ENCODE measurements at regions not wholly inside any gene's neighbourhood (a gene's known extent, or its start where the extent isn't known, plus 50 kb on each side); places are given as distances from the start of the nearest gene placed in this dataset.

DNA sequence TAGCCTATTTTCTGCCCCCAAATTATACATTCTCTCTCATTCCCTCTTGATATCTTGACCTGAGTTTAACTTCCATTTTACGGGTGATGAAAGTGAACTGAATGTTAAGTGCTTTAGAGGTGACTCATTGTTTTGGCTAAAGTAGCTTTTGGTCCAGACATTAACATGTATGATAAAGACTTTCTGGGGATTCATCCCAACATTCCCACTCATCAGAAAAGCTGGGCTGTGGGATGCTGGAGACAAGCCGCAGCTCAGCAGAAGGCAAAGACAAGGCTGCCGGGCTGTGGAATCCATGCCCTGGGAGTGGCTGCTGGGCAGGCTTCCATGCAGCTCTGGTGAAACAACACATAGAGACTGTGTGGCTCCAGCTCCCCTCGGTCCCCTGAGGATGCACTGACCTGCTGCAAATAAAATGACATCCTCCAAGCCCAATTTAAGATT, 89.9 kb upstream of the SYNDIG1 start:
- no peak for TF ChIP-seq ZBTB7A (IDR thresholded peaks at IDR 0.05; ENCODE audit: low read depth)

DNA sequence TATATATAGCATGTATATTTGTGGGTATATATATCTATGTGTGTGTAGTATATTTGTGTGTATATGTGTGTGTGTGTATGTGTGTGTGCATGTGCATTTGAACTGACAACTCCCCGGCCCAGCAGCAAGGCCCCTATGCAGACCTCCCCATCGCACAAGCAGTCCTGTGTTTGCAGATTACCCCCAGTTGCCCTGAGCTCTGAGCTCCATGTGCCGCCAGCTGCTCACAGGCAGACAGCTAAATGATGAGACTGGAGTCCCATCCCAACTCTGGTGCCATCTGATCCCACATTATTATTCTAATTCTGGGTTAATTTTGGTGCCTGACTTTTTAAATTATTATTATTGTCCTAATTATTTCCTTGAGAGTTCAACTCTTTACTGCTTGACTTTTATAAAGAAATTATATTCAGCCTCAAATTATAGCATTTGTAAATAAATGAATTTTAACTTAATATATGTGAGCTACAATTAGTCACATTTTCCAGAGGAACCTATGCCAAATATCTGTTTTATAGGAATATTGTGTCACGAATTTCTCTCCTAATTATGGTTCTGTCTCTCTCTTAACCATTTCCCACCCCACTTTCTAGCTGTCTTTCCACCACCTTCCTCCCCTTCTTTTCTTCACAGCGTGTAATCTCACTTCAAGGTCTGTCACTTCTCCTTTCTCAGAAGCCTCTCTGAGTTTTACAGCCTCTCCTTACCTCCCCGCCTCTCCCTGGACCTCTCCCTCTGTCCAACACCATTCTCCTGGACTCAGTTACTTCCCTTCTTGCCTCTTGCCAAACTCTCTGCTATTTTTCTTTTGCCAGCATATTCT, 90.6 kb upstream of the SYNDIG1 start:
- no peak for TF ChIP-seq TCF12 (IDR thresholded peaks at IDR 0.05; ENCODE audit: low read depth)
- TF ChIP-seq FOXM1 (IDR thresholded peaks at IDR 0.05; ENCODE audit: borderline replicate concordance, low read depth): no peak
- no peak for TF ChIP-seq YY1 (IDR thresholded peaks at IDR 0.05; ENCODE audit: low read depth)
- no peak for TF ChIP-seq ZBTB7A (IDR thresholded peaks at IDR 0.05; ENCODE audit: low read depth)
- TF ChIP-seq TEAD4 (IDR thresholded peaks at IDR 0.05): no peak
- TF ChIP-seq NFIC (IDR thresholded peaks at IDR 0.05): no peak
- TF ChIP-seq, protein P1, sequence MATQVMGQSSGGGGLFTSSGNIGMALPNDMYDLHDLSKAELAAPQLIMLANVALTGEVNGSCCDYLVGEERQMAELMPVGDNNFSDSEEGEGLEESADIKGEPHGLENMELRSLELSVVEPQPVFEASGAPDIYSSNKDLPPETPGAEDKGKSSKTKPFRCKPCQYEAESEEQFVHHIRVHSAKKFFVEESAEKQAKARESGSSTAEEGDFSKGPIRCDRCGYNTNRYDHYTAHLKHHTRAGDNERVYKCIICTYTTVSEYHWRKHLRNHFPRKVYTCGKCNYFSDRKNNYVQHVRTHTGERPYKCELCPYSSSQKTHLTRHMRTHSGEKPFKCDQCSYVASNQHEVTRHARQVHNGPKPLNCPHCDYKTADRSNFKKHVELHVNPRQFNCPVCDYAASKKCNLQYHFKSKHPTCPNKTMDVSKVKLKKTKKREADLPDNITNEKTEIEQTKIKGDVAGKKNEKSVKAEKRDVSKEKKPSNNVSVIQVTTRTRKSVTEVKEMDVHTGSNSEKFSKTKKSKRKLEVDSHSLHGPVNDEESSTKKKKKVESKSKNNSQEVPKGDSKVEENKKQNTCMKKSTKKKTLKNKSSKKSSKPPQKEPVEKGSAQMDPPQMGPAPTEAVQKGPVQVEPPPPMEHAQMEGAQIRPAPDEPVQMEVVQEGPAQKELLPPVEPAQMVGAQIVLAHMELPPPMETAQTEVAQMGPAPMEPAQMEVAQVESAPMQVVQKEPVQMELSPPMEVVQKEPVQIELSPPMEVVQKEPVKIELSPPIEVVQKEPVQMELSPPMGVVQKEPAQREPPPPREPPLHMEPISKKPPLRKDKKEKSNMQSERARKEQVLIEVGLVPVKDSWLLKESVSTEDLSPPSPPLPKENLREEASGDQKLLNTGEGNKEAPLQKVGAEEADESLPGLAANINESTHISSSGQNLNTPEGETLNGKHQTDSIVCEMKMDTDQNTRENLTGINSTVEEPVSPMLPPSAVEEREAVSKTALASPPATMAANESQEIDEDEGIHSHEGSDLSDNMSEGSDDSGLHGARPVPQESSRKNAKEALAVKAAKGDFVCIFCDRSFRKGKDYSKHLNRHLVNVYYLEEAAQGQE (IDR thresholded peaks at IDR 0.05; ENCODE audit: low read depth): no peak
- no peak for TF ChIP-seq RAD21 (IDR thresholded peaks at IDR 0.05; ENCODE audit: low read depth)
- no peak for TF ChIP-seq TAF1 (IDR thresholded peaks at IDR 0.05; ENCODE audit: low read depth)
- TF ChIP-seq CREB1 (IDR thresholded peaks at IDR 0.05; ENCODE audit: low read depth): no peak
- TF ChIP-seq, protein P2, sequence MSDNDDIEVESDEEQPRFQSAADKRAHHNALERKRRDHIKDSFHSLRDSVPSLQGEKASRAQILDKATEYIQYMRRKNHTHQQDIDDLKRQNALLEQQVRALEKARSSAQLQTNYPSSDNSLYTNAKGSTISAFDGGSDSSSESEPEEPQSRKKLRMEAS (IDR thresholded peaks at IDR 0.05): no peak
- TF ChIP-seq CEBPB (IDR thresholded peaks at IDR 0.05): no peak
- no peak for TF ChIP-seq EGR1 (IDR thresholded peaks at IDR 0.05)
- TF ChIP-seq EP300 (IDR thresholded peaks at IDR 0.05; ENCODE audit: borderline replicate concordance): no peak
- TF ChIP-seq, protein P3, sequence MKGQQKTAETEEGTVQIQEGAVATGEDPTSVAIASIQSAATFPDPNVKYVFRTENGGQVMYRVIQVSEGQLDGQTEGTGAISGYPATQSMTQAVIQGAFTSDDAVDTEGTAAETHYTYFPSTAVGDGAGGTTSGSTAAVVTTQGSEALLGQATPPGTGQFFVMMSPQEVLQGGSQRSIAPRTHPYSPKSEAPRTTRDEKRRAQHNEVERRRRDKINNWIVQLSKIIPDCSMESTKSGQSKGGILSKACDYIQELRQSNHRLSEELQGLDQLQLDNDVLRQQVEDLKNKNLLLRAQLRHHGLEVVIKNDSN (IDR thresholded peaks at IDR 0.05): no peak

DNA sequence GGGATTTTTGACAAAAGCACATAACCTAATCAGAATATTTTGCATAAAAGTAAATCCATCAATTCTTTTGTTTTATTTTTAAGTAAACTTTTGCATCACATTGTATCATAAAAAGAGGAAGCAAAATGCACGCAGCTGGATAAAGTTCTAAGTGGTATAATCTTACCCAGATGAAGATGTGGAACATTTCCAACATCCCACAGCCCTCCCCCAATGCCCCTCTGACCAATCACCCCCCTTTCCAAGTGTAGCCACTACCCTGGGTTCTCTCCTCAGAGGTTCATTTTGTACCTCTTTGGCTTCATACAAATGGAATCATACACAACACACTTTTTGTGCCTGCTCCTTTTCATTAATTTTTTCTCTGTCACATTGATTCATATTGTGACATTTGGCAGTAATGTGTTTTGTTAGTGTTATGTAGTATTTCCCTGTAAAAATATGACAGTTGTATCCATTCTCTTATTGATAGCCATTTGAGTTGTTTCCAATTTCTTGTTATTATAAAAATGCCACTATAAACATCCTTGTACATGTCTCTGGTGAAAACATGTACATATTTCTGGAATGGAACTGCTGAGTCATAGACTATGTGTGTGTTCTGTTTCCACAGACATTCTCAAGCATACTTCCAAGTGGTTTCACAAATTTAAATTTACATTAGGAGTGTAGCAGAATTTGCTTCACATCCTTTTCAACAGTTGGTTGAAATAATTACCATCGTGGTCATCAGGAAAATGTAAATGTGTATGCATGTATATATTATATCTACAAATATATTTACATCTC, 92.9 kb upstream of the SYNDIG1 start:
- TF ChIP-seq CREB1 (IDR thresholded peaks at IDR 0.05; ENCODE audit: low read depth): no peak
- TF ChIP-seq EGR1 (IDR thresholded peaks at IDR 0.05): no peak
- TF ChIP-seq TAF1 (IDR thresholded peaks at IDR 0.05; ENCODE audit: low read depth): no peak
- TF ChIP-seq CEBPB (IDR thresholded peaks at IDR 0.05): no peak
- TF ChIP-seq, protein P3 (IDR thresholded peaks at IDR 0.05): no peak
- no peak for TF ChIP-seq TCF12 (IDR thresholded peaks at IDR 0.05; ENCODE audit: low read depth)
- TF ChIP-seq NFIC (IDR thresholded peaks at IDR 0.05): no peak
- no peak for TF ChIP-seq FOXM1 (IDR thresholded peaks at IDR 0.05; ENCODE audit: borderline replicate concordance, low read depth)
- TF ChIP-seq TEAD4 (IDR thresholded peaks at IDR 0.05): no peak
- no peak for TF ChIP-seq YY1 (IDR thresholded peaks at IDR 0.05; ENCODE audit: low read depth)
- TF ChIP-seq RAD21 (IDR thresholded peaks at IDR 0.05; ENCODE audit: low read depth): no peak
- TF ChIP-seq, protein P2 (IDR thresholded peaks at IDR 0.05): no peak
- TF ChIP-seq EP300 (IDR thresholded peaks at IDR 0.05; ENCODE audit: borderline replicate concordance): no peak
- no peak for TF ChIP-seq ZBTB7A (IDR thresholded peaks at IDR 0.05; ENCODE audit: low read depth)
- TF ChIP-seq, protein P1 (IDR thresholded peaks at IDR 0.05; ENCODE audit: low read depth): no peak

DNA sequence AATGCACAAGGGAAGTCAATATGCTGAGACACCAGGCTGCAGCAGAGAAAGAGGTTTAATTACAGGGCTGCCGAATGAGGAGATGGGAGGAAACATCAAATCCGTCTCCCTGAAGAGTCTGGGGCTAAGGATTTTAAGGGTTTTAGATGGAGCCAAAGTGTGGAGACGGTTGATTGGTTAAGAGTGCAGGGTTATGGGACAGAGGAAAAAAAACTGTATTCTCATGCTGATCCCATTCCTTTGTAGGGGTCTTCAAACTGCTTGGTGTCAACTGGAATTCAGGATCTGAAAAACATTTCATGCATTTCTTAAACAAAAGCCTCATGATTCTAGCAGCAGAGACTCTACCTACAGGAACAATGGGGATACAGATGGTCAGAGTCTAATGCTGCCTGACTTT, 96.1 kb upstream of the SYNDIG1 start:
- no peak for TF ChIP-seq TCF12 (IDR thresholded peaks at IDR 0.05; ENCODE audit: low read depth)

DNA sequence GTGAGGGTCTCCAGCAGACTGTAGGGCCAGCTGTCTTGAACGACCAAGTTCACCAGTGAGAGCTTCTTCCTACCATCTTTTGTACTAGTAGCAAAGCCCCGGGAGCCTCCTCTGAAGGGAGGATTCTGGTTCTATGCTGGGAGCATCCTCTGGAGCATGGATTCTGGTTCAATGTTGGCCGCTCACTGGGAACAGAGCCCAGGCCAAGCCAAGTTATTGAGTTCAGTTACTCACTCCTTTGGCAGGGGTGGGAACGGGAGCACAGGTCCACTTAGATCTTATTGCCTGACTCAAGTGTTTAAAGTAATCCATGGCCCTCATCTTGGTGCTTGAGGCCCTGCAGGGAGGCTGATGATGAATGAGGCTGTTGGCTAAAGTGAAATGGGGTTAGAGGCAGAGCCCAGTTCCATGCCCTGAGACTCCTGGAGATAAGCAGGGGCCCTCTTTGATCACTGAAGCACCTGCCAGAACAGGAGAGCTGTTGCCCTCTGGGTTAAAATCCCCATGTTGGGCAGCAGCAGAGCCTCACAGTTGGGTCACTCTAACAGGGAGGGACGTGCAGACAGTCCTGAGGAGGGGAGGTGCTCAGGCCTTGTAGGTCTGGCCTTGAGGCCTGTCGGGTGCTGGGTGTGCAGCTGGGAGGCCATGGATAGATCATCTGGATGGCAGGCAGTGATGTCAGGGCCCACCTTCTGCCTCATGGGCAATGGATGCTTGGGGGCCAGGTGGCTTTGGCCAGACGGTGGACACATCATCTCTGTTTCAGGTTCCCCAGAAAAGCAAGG, 98.3 kb upstream of the SYNDIG1 start:
- TF ChIP-seq CEBPB (IDR thresholded peaks at IDR 0.05): no peak
- no peak for TF ChIP-seq TAF1 (IDR thresholded peaks at IDR 0.05; ENCODE audit: low read depth)
- no peak for TF ChIP-seq RAD21 (IDR thresholded peaks at IDR 0.05; ENCODE audit: low read depth)
- TF ChIP-seq ZBTB7A (IDR thresholded peaks at IDR 0.05; ENCODE audit: low read depth): no peak
- no peak for TF ChIP-seq TCF12 (IDR thresholded peaks at IDR 0.05; ENCODE audit: low read depth)
- no peak for TF ChIP-seq TEAD4 (IDR thresholded peaks at IDR 0.05)
- no peak for TF ChIP-seq NFIC (IDR thresholded peaks at IDR 0.05)
- TF ChIP-seq, protein P1 (IDR thresholded peaks at IDR 0.05; ENCODE audit: low read depth): no peak
- TF ChIP-seq, protein P2 (IDR thresholded peaks at IDR 0.05): no peak
- TF ChIP-seq, protein P3 (IDR thresholded peaks at IDR 0.05): no peak
- TF ChIP-seq EP300 (IDR thresholded peaks at IDR 0.05; ENCODE audit: borderline replicate concordance): no peak

All from Ishikawa (cell line).